ENCODE measurements at regions not wholly inside any gene's neighbourhood (a gene's known extent, or its start where the extent isn't known, plus 50 kb on each side); places are given as distances from the start of the nearest gene placed in this dataset.

- TF ChIP-seq POLR2A (IDR thresholded peaks at IDR 0.05; ENCODE audit: low read length) (no peak), GATA1 (IDR thresholded peaks at IDR 0.05; ENCODE audit: low read depth, low read length) (no peak)
Observed at GRCh38 chr5:122694884-122695283, 80.0 kb upstream of the SNX2 start.

Data from erythroblast (primary cell).